ENCODE measurements at regions not wholly inside any gene's neighbourhood (a gene's known extent, or its start where the extent isn't known, plus 50 kb on each side); places are given as distances from the start of the nearest gene placed in this dataset.

- TF ChIP-seq PBX3 (IDR thresholded peaks at IDR 0.05; ENCODE audit: insufficient replicate concordance, low read depth, low read length), result no peak
- TF ChIP-seq YY1 (IDR thresholded peaks at IDR 0.05; ENCODE audit: low read depth, low read length), result no peak
These were observed 496.0 kb upstream of the AGA start (continued) for GRCh38 chr4:177938226-177938625.

DNA sequence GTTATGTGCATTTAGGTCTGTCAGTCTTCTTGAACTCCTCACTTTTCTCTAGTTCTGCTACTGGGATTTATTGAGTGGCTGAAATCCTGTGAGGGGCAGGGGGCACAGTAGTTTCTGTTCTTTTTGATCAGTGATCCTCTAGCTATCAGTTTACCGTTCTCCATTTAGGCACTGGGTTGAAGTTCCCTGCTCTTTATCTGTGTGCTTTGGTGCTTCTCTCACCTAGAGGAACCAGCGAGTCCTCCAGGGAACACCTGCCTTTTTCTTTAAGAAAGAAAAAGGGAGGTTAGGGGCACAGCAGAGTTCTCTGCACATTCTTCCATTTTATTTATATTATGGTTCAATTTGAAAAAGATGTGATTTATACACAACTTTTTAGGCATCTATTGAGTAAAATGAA is 503.0 kb upstream of the AGA start:
- TF ChIP-seq CBX5 (IDR thresholded peaks at IDR 0.05; ENCODE audit: low read depth), result no peak
- no peak for TF ChIP-seq MEF2A (IDR thresholded peaks at IDR 0.05; ENCODE audit: insufficient read depth, low read depth, low read length)
- Histone ChIP-seq H3K4me2 (ENCODE audit: control insufficient read depth, insufficient read depth) (no peak overlapping the region), H3K79me2 (ENCODE audit: control insufficient read depth, insufficient read depth, low read length) (no peaks in the 10 kb centered on the region), H3K4me3 (no peak overlapping the region), H3K27me3 (replicated peaks in 1 of 2; ENCODE audit: control insufficient read depth in 2 of 2, insufficient read depth in 2 of 2, low read length in 1 of 2) (no peaks in the 10 kb centered on the region), H3K9ac (ENCODE audit: control insufficient read depth, insufficient read depth, low read length) (no peak overlapping the region), H3K9me3 (replicated peaks; ENCODE audit: control insufficient read depth, insufficient read depth, low read length) (no peaks in the 10 kb centered on the region), H2AFZ (ENCODE audit: control insufficient read depth, low read depth, low read length) (no peak overlapping the region), H3K4me1 (ENCODE audit: control insufficient read depth, insufficient read depth, low read length) (no peaks in the 10 kb centered on the region), H4K20me1 (ENCODE audit: control insufficient read depth, insufficient read depth) (no peaks in the 10 kb centered on the region), H3K36me3 (ENCODE audit: control insufficient read depth in 2 of 2, insufficient read depth in 2 of 2, low read length in 1 of 2) (no peaks in the 10 kb centered on the region), H3K27ac (ENCODE audit: control insufficient read depth, insufficient read depth) (no peak overlapping the region)
- BruUV-seq (replicated peaks), result no TSS peak
- RAD21 ChIA-PET (ENCODE audit: unreplicated experiment), result no interaction called here
- SMC1A ChIA-PET (ENCODE audit: uncharacterized antibody, unreplicated experiment), result no interaction called here
- intact Hi-C loops (cut with micrococcal nuclease; ENCODE audit: unreplicated experiment) (no loop called here), in situ Hi-C loops (cut with MboI) (no loop called here)
- CTCF ChIA-PET, result no interaction called here
- POLR2A ChIA-PET, result no interaction called here
- no peak for ATAC-seq
- DNase-seq (ENCODE audit: low read depth, low spot score), result no peak
- no peak for FAIRE-seq
- WGBS (ENCODE audit: insufficient coverage, insufficient replicate concordance, low lambda C conversion rate, missing lambda C conversion rate), result 20% methylated on average over 2 of the region's 2 CpGs

- POLR2A ChIA-PET, result interaction anchor here (0.7 kb wide), 1 partner anchor 1445 kb away, joined by 3 read pairs; no protein-coding TSS in a partner anchor
- in situ Hi-C loops (cut with MboI) (no loop called here), intact Hi-C loops (cut with micrococcal nuclease; ENCODE audit: unreplicated experiment) (no loop called here)
- H3K27ac ChIP-seq (ENCODE audit: control insufficient read depth, insufficient read depth), result no peak overlapping the region
- DNase-seq (ENCODE audit: low read depth, low spot score) (no peak), ATAC-seq (no peak), FAIRE-seq (no peak)
- H3K27me3 ChIP-seq (replicated peaks in 1 of 2; ENCODE audit: control insufficient read depth in 2 of 2, insufficient read depth in 2 of 2, low read length in 1 of 2), result no peaks in the 10 kb centered on the region
- no peak overlapping the region for H3K4me3 ChIP-seq
- RAD21 ChIA-PET (ENCODE audit: unreplicated experiment), result no interaction called here
- WGBS (ENCODE audit: insufficient coverage, insufficient replicate concordance, low lambda C conversion rate, missing lambda C conversion rate), result 30% methylated on average over 1 of the region's 1 CpG
- no TSS peak for BruUV-seq (replicated peaks)
- CTCF ChIA-PET, result interaction anchor here (1.5 to 1.6 kb wide), 2 partner anchors 10 to 13 kb away, joined by 3 read pairs; no protein-coding TSS in a partner anchor
- H3K79me2 ChIP-seq (ENCODE audit: control insufficient read depth, insufficient read depth, low read length), result no peaks in the 10 kb centered on the region
- H3K9me3 ChIP-seq (replicated peaks; ENCODE audit: control insufficient read depth, insufficient read depth, low read length), result no peaks in the 10 kb centered on the region
- H3K36me3 ChIP-seq (ENCODE audit: control insufficient read depth in 2 of 2, insufficient read depth in 2 of 2, low read length in 1 of 2), result no peaks in the 10 kb centered on the region
- SMC1A ChIA-PET (ENCODE audit: uncharacterized antibody, unreplicated experiment), result interaction anchor here (1.3 kb wide), 1 partner anchor 10 kb away, joined by 3 read pairs; no protein-coding TSS in a partner anchor
- H2AFZ ChIP-seq (ENCODE audit: control insufficient read depth, low read depth, low read length), result no peak overlapping the region
- no peak overlapping the region for H3K4me2 ChIP-seq (ENCODE audit: control insufficient read depth, insufficient read depth)
- TF ChIP-seq CUX1 (IDR thresholded peaks at IDR 0.05; ENCODE audit: insufficient replicate concordance, low read depth, low read length), result no peak
- TF ChIP-seq NFYA (IDR thresholded peaks at IDR 0.05; ENCODE audit: borderline replicate concordance, low read depth, low read length), result no peak
- no peak for TF ChIP-seq DPF2 (IDR thresholded peaks at IDR 0.05)
- no peaks in the 10 kb centered on the region for H4K20me1 ChIP-seq (ENCODE audit: control insufficient read depth, insufficient read depth)
- no peak overlapping the region for H3K9ac ChIP-seq (ENCODE audit: control insufficient read depth, insufficient read depth, low read length)
- H3K4me1 ChIP-seq (ENCODE audit: control insufficient read depth, insufficient read depth, low read length), result no peaks in the 10 kb centered on the region
These were observed 505.4 kb upstream of the AGA start for GRCh38 chr4:177947607-177948006.

All from GM12878 (cell line).